ENCODE measurements at regions not wholly inside any gene's neighbourhood (a gene's known extent, or its start where the extent isn't known, plus 50 kb on each side); places are given as distances from the start of the nearest gene placed in this dataset.

DNA sequence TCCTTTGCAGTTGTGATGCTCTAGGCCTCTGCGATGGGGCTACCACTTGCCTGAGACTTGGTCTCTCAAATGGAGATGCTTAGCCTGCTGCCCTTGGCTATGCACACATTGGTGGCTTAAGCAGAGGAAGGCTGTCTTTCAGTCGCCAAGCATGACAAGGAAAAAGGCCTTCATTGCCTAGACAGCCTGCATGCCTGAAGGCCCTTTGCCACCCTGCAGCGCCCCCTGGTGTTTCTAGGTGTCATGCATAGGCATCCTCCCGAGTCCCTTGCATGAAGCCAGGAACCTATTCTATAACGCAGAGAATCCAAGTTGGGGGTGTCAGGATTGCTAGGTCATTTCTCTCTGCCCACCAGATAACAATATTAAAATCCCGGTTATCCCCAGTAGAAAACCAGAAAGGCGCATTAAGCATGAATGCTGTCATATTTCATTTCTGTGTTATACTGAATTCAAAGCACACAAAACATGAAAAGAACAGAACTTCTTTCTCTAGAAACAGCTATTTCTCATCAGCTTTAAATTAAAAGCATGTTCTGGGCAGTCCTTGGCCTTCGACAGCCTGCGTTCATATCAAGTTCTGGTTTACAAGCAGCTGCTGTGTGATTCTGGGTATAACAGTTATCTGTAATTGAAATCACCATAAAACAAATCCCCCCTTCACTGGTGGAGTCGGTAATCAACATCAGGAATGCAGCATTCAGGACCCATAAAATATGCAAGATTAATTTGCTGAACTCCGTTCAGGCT lies 59.7 kb upstream of the TRPC7 start:
- DNase-seq: peak; percentile 74
- no peaks in the 10 kb centered on the region for H3K9me3 ChIP-seq

GRCh38 chr5:136423944-136424606 lies 58.7 kb upstream of the TRPC7 start:
- H3K9me3 ChIP-seq: no peaks in the 10 kb centered on the region

More for the DNA sequence above, 59.7 kb upstream of the TRPC7 start:
- Histone ChIP-seq H3K36me3 (no peaks in the 10 kb centered on the region), H3K27me3 (peaks cover 26% of the 10 kb centered on the region), H3K4me3 (no peak overlapping the region)

DNA sequence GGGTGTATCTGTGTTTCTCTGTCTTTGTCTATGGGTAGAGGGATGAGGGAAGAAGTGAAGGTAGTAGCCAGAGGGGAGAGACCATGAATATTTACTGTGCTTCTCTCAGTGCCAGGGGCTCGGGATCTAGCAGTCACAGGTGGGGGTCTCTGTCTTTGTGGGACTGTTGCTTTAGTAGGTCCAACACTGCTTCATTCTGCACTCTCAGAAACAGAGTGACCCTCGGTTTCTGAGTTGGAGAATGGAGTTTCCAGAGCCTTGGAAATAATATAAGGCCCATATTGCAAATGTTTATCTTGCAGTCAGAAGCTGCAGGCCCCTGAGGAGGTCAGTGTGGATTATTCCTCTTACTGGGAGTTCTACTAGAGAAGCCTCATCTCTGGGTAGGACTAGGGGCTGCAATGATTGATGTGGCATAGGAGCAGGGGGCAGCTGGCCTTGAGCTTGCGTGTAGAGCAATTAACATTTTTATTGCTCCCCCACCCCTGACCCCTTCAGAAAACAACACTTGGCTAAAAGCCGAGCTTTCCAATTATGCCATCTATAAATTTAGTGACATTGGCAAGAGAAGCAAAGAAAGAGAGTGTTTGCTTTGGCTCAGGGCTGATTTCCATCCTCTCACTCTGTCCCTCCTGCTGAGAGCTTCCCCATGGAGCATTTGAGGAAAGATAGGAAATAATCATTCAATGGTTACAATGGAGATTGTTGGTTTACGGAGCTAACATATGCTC lies 55.0 kb upstream of the TRPC7 start:
- Histone ChIP-seq H3K9me3 (no peaks in the 10 kb centered on the region), H3K4me3 (no peak overlapping the region), H3K36me3 (no peaks in the 10 kb centered on the region), H3K27me3 (peaks cover 36% of the 10 kb centered on the region)
- DNase-seq: no peak

More at GRCh38 chr5:136423944-136424606, 58.7 kb upstream of the TRPC7 start:
- DNase-seq: no peak
- Histone ChIP-seq H3K27me3 (peaks cover 32% of the 10 kb centered on the region), H3K36me3 (no peaks in the 10 kb centered on the region), H3K4me3 (no peak overlapping the region)

DNA sequence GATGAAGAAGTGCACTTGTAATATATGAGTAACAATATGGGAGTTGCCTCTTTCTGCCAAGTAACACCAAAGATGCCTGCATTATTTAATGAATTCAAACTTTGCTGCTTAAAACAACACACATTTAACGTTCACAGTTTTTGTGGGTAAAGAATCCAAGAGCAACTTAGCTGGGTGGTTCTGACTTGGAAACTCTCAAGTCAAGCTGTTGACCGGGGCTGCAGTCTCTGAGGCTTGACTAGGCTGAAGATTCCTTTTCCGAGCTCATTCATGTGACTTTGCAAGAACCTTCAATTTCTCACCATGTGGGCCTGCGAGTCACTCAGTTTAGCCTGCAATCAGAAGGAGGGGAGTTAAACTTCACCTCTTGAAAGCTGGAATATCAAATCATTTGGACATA lies 53.0 kb upstream of the TRPC7 start:
- no peak for DNase-seq
- Histone ChIP-seq H3K36me3 (no peaks in the 10 kb centered on the region), H3K9me3 (no peaks in the 10 kb centered on the region), H3K4me3 (no peak overlapping the region), H3K27me3 (peaks cover 38% of the 10 kb centered on the region)

Data from MG63 (cell line).